ENCODE measurements at regions not wholly inside any gene's neighbourhood (a gene's known extent, or its start where the extent isn't known, plus 50 kb on each side); places are given as distances from the start of the nearest gene placed in this dataset.

- Histone ChIP-seq H3K9ac (ENCODE audit: insufficient read length) (no peak overlapping the region), H3K36me3 (ENCODE audit: insufficient read depth, low read length) (no peaks in the 10 kb centered on the region), H3K27ac (no peak overlapping the region), H3K9me3 (ENCODE audit: low read depth, low read length) (no peaks in the 10 kb centered on the region), H3K4me3 (no peak overlapping the region)
- no peak for TF ChIP-seq FOXP2 (optimal IDR thresholded peaks at IDR 0.05; ENCODE audit: control extremely low read depth, extremely low read length, insufficient read depth)
- no peak for TF ChIP-seq POLR2AphosphoS5 (IDR thresholded peaks at IDR 0.05; ENCODE audit: borderline replicate concordance, low read depth, low read length)
- no peak for DNase-seq (ENCODE audit: low read depth, low spot score)
Measured at GRCh38 chr2:237184919-237185552, 99.3 kb downstream of the COPS8 start.

GRCh38 chr2:237185553-237185925, 99.8 kb downstream of the COPS8 start:
- H3K36me3 ChIP-seq (ENCODE audit: insufficient read depth, low read length) = no peaks in the 10 kb centered on the region

GRCh38 chr2:237189799-237190198, 104.1 kb downstream of the COPS8 start:
- Histone ChIP-seq H3K36me3 (ENCODE audit: insufficient read depth, low read length) (no peaks in the 10 kb centered on the region), H3K27ac (no peak overlapping the region), H3K4me3 (no peak overlapping the region), H3K9me3 (ENCODE audit: low read depth, low read length) (no peaks in the 10 kb centered on the region), H3K9ac (ENCODE audit: insufficient read length) (no peak overlapping the region)
- no peak for TF ChIP-seq EZH2 (IDR thresholded peaks at IDR 0.05)
- TF ChIP-seq POLR2AphosphoS5 (IDR thresholded peaks at IDR 0.05; ENCODE audit: borderline replicate concordance, low read depth, low read length) = no peak
- no peak for TF ChIP-seq FOXP2 (optimal IDR thresholded peaks at IDR 0.05; ENCODE audit: control extremely low read depth, extremely low read length, insufficient read depth)
- DNase-seq (ENCODE audit: low read depth, low spot score) = no peak

More at GRCh38 chr2:237185553-237185925, 99.8 kb downstream of the COPS8 start:
- DNase-seq (ENCODE audit: low read depth, low spot score) = no peak
- no peak overlapping the region for H3K27ac ChIP-seq
- no peaks in the 10 kb centered on the region for H3K9me3 ChIP-seq (ENCODE audit: low read depth, low read length)
- TF ChIP-seq EZH2 (IDR thresholded peaks at IDR 0.05) = no peak
- no peak for TF ChIP-seq FOXP2 (optimal IDR thresholded peaks at IDR 0.05; ENCODE audit: control extremely low read depth, extremely low read length, insufficient read depth)
- no peak for TF ChIP-seq POLR2AphosphoS5 (IDR thresholded peaks at IDR 0.05; ENCODE audit: borderline replicate concordance, low read depth, low read length)
- no peak overlapping the region for H3K9ac ChIP-seq (ENCODE audit: insufficient read length)
- no peak overlapping the region for H3K4me3 ChIP-seq

GRCh38 chr2:237190966-237191713, 105.5 kb downstream of the COPS8 start:
- H3K4me3 ChIP-seq = no peak overlapping the region
- no peak overlapping the region for H3K27ac ChIP-seq
- H3K9ac ChIP-seq (ENCODE audit: insufficient read length) = no peak overlapping the region
- no peak for DNase-seq (ENCODE audit: low read depth, low spot score)
- no peaks in the 10 kb centered on the region for H3K9me3 ChIP-seq (ENCODE audit: low read depth, low read length)
- TF ChIP-seq EZH2 (IDR thresholded peaks at IDR 0.05) = no peak
- TF ChIP-seq FOXP2 (optimal IDR thresholded peaks at IDR 0.05; ENCODE audit: control extremely low read depth, extremely low read length, insufficient read depth) = no peak
- TF ChIP-seq POLR2AphosphoS5 (IDR thresholded peaks at IDR 0.05; ENCODE audit: borderline replicate concordance, low read depth, low read length) = no peak
- no peaks in the 10 kb centered on the region for H3K36me3 ChIP-seq (ENCODE audit: insufficient read depth, low read length)

GRCh38 chr2:237191714-237192081, 106.0 kb downstream of the COPS8 start:
- no peak for DNase-seq (ENCODE audit: low read depth, low spot score)
- H3K9ac ChIP-seq (ENCODE audit: insufficient read length) = no peak overlapping the region
- no peak for TF ChIP-seq FOXP2 (optimal IDR thresholded peaks at IDR 0.05; ENCODE audit: control extremely low read depth, extremely low read length, insufficient read depth)
- no peak for TF ChIP-seq EZH2 (IDR thresholded peaks at IDR 0.05)
- TF ChIP-seq POLR2AphosphoS5 (IDR thresholded peaks at IDR 0.05; ENCODE audit: borderline replicate concordance, low read depth, low read length) = no peak
- H3K36me3 ChIP-seq (ENCODE audit: insufficient read depth, low read length) = no peaks in the 10 kb centered on the region
- H3K9me3 ChIP-seq (ENCODE audit: low read depth, low read length) = no peaks in the 10 kb centered on the region
- no peak overlapping the region for H3K4me3 ChIP-seq
- no peak overlapping the region for H3K27ac ChIP-seq

GRCh38 chr2:237192881-237193280, 107.2 kb downstream of the COPS8 start:
- no peak for DNase-seq (ENCODE audit: low read depth, low spot score)
- Histone ChIP-seq H3K27ac (no peak overlapping the region), H3K9me3 (ENCODE audit: low read depth, low read length) (no peaks in the 10 kb centered on the region), H3K9ac (ENCODE audit: insufficient read length) (no peak overlapping the region), H3K36me3 (ENCODE audit: insufficient read depth, low read length) (no peaks in the 10 kb centered on the region), H3K4me3 (no peak overlapping the region)
- TF ChIP-seq POLR2AphosphoS5 (IDR thresholded peaks at IDR 0.05; ENCODE audit: borderline replicate concordance, low read depth, low read length) (no peak), EZH2 (IDR thresholded peaks at IDR 0.05) (no peak), FOXP2 (optimal IDR thresholded peaks at IDR 0.05; ENCODE audit: control extremely low read depth, extremely low read length, insufficient read depth) (no peak)

- no peaks in the 10 kb centered on the region for H3K36me3 ChIP-seq (ENCODE audit: insufficient read depth, low read length)
- TF ChIP-seq POLR2AphosphoS5 (IDR thresholded peaks at IDR 0.05; ENCODE audit: borderline replicate concordance, low read depth, low read length) (no peak), FOXP2 (optimal IDR thresholded peaks at IDR 0.05; ENCODE audit: control extremely low read depth, extremely low read length, insufficient read depth) (no peak), EZH2 (IDR thresholded peaks at IDR 0.05) (no peak)
- no peaks in the 10 kb centered on the region for H3K9me3 ChIP-seq (ENCODE audit: low read depth, low read length)
- no peak for DNase-seq (ENCODE audit: low read depth, low spot score)
- H3K9ac ChIP-seq (ENCODE audit: insufficient read length) = no peak overlapping the region
- no peak overlapping the region for H3K27ac ChIP-seq
- H3K4me3 ChIP-seq = no peak overlapping the region
Measured at GRCh38 chr2:237193436-237193835, 107.7 kb downstream of the COPS8 start.

GRCh38 chr2:237194081-237194480, 108.4 kb downstream of the COPS8 start:
- no peak for TF ChIP-seq FOXP2 (optimal IDR thresholded peaks at IDR 0.05; ENCODE audit: control extremely low read depth, extremely low read length, insufficient read depth)
- TF ChIP-seq POLR2AphosphoS5 (IDR thresholded peaks at IDR 0.05; ENCODE audit: borderline replicate concordance, low read depth, low read length) = no peak
- TF ChIP-seq EZH2 (IDR thresholded peaks at IDR 0.05) = no peak
- DNase-seq (ENCODE audit: low read depth, low spot score) = no peak

More at GRCh38 chr2:237194081-237194480, 108.4 kb downstream of the COPS8 start:
- H3K9me3 ChIP-seq (ENCODE audit: low read depth, low read length) = no peaks in the 10 kb centered on the region
- no peak overlapping the region for H3K27ac ChIP-seq
- H3K4me3 ChIP-seq = no peak overlapping the region
- H3K36me3 ChIP-seq (ENCODE audit: insufficient read depth, low read length) = no peaks in the 10 kb centered on the region
- no peak overlapping the region for H3K9ac ChIP-seq (ENCODE audit: insufficient read length)

All from SK-N-MC (cell line).